Body of pancreas (tissue), 4 donors: ENCODE measurements at regions not wholly inside any gene's neighbourhood (a gene's known extent, or its start where the extent isn't known, plus 50 kb on each side); places are given as distances from the start of the nearest gene placed in this dataset.

ENCODE experiments used
- ATAC-seq: fragments of 150-250 bp; one replicate; pipeline ENCODE4 v1.9.1; 2016
- DNase-seq, 4 donors: peaks; one replicate each; pipeline ENCODE4 v3.0.0-alpha.2; 2019
- H3K27ac ChIP-seq, 4 donors: fragments of 200-600 bp; sonication (generic); 1 replicate in 3 of 4; 2 replicates in 1 of 4; pipeline versions ENCODE4 v1.5.1 to v1.6.1; 2016 to 2019; ENCODE audit warnings: mild to moderate bottlenecking in 1 of 4, mixed read lengths in 1 of 4, moderate library complexity in 1 of 4
- H3K27me3 ChIP-seq, 2 donors: fragments of 200-600 bp; sonication (generic); one replicate each; pipeline ENCODE4 v1.6.0; 2016; ENCODE audit warnings: mild to moderate bottlenecking in 1 of 2
- H3K36me3 ChIP-seq, 2 donors: fragments of 200-600 bp; sonication (generic); replicated peaks in 1 of 2; 2 replicates each; pipeline ENCODE4 v1.5.1; 2016; ENCODE audit warnings: low read depth in 2 of 2; ENCODE audit not compliant: insufficient read depth in 1 of 2
- H3K4me1 ChIP-seq: fragments of 200-600 bp; sonication (generic); one replicate; pipeline ENCODE4 v1.6.0; 2016
- H3K4me3 ChIP-seq, 2 donors: fragments of 200-600 bp; sonication (generic); 1 replicate in 1 of 2; 2 replicates in 1 of 2; pipeline ENCODE4 v1.5.1; 2016 to 2019
- H3K9me3 ChIP-seq, 3 donors: fragments of 200-600 bp; sonication (generic); 1 replicate in 2 of 3; 2 replicates in 1 of 3; pipeline ENCODE4 v1.5.1; 2016
- CTCF ChIP-seq, 7 experiments: fragments of 450-650 bp in 4 of 7; fragments of 200-600 bp in 3 of 7; sonication (generic) in 3 of 7; IDR thresholded peaks; one replicate each; pipeline ENCODE4 v1.5.1; 2016 to 2019; ENCODE audit warnings: antibody characterized with exemption in 7 of 7
- POLR2A ChIP-seq, 3 donors: fragments of 450-650 bp; IDR thresholded peaks; one replicate each; pipeline ENCODE4 v1.6.1; 2016; ENCODE audit warnings: antibody characterized with exemption in 3 of 3, mild to moderate bottlenecking in 2 of 3
- WGBS, 2 donors: methylation state at CpG; one replicate each; pipeline ENCODE4 v1.1.5; 2017; 5-methylcytosine and 5-hydroxymethylcytosine counted together
- intact Hi-C: fragments of 100-400 bp; cut with DNase I; formaldehyde crosslinking; loops from one replicate; pipeline ENCODE4 v1.15.1; 2023

GRCh38 chr16:35177851-35178250, 1718.4 kb downstream of the TP53TG3F start:
- no peak overlapping the region for H3K4me3 ChIP-seq
- no peaks in the 10 kb centered on the region for H3K36me3 ChIP-seq
- intact Hi-C loops, result no loop called here
- H3K27me3 ChIP-seq, result no peaks in the 10 kb centered on the region
- TF ChIP-seq POLR2A (IDR thresholded peaks at IDR 0.05) (no peak), CTCF (IDR thresholded peaks at IDR 0.05) (no peak)
- 64 to 71% methylated on average over 2 of the region's 2 CpGs for WGBS, 2 donors
- no peak for ATAC-seq
- no peak for DNase-seq
- H3K4me1 ChIP-seq, result no peaks in the 10 kb centered on the region
- no peaks in the 10 kb centered on the region for H3K9me3 ChIP-seq
- no peak overlapping the region for H3K27ac ChIP-seq

- H3K9me3 ChIP-seq, result no peaks in the 10 kb centered on the region
- no peaks in the 10 kb centered on the region for H3K27me3 ChIP-seq
- no peak overlapping the region for H3K4me3 ChIP-seq
- DNase-seq, result no peak
- intact Hi-C loops, result no loop called here
- H3K36me3 ChIP-seq, result no peaks in the 10 kb centered on the region
- no peak for ATAC-seq
- no peak overlapping the region for H3K27ac ChIP-seq
- 39% methylated on average over 2 of the region's 2 CpGs; no CpG with 5 or more reads in 1 of the 2 donors for WGBS, 2 donors
- no peaks in the 10 kb centered on the region for H3K4me1 ChIP-seq
- no peak for TF ChIP-seq POLR2A (IDR thresholded peaks at IDR 0.05)
- no peak for TF ChIP-seq CTCF (IDR thresholded peaks at IDR 0.05)
Observed at GRCh38 chr16:35180970-35181369, 1721.6 kb downstream of the TP53TG3F start.

- no peak for DNase-seq
- Histone ChIP-seq H3K36me3 (no peaks in the 10 kb centered on the region), H3K4me3 (no peak overlapping the region), H3K27me3 (no peaks in the 10 kb centered on the region), H3K4me1 (no peaks in the 10 kb centered on the region), H3K9me3 (no peaks in the 10 kb centered on the region), H3K27ac (no peak overlapping the region)
- intact Hi-C loops, result no loop called here
- 32 to 50% methylated on average over 5 to 6 of the region's 6 CpGs for whole genome bisulfite sequencing, 2 donors
- TF ChIP-seq CTCF (IDR thresholded peaks at IDR 0.05) (no peak), POLR2A (IDR thresholded peaks at IDR 0.05) (no peak)
- ATAC-seq, result no peak
Observed at GRCh38 chr16:35181422-35182030, 1722.1 kb downstream of the TP53TG3F start.

GRCh38 chr16:35182043-35182677, 1722.7 kb downstream of the TP53TG3F start:
- no peaks in the 10 kb centered on the region for H3K4me1 ChIP-seq
- ATAC-seq, result no peak
- intact Hi-C loops, result no loop called here

More at GRCh38 chr16:35182043-35182677, 1722.7 kb downstream of the TP53TG3F start:
- Histone ChIP-seq H3K9me3 (no peaks in the 10 kb centered on the region), H3K27ac (no peak overlapping the region), H3K4me3 (no peak overlapping the region), H3K36me3 (no peaks in the 10 kb centered on the region), H3K27me3 (no peaks in the 10 kb centered on the region)
- TF ChIP-seq CTCF (IDR thresholded peaks at IDR 0.05), result no peak
- DNase-seq, result no peak
